ENCODE measurements at regions not wholly inside any gene's neighbourhood (a gene's known extent, or its start where the extent isn't known, plus 50 kb on each side); places are given as distances from the start of the nearest gene placed in this dataset.

GRCh38 chr13:59609421-59609820, 554.3 kb downstream of the DIAPH3 start:
- no peak for DNase-seq (ENCODE audit: low spot score)
- TF ChIP-seq CTCF (IDR thresholded peaks at IDR 0.05; ENCODE audit: extremely low read depth, missing control alignments): no peak
